Renal cortex interstitium (tissue), 11 donors: ENCODE measurements at regions not wholly inside any gene's neighbourhood (a gene's known extent, or its start where the extent isn't known, plus 50 kb on each side); places are given as distances from the start of the nearest gene placed in this dataset.

ENCODE experiments used
- DNase-seq, 11 donors: peaks; one replicate each; pipeline ENCODE4 v3.0.0-alpha.2; 2013; ENCODE audit warnings: low read depth in 9 of 11, low spot score in 4 of 11; ENCODE audit errors: extremely low read depth in 1 of 11

- no peak for DNase-seq
Measured at GRCh38 chr3:70543493-70543892, 231.1 kb upstream of the MDFIC2 start.

- DNase-seq: no peak
Measured at GRCh38 chr3:70539908-70540307, 227.5 kb upstream of the MDFIC2 start.

GRCh38 chr3:70532806-70533205, 220.4 kb upstream of the MDFIC2 start:
- no peak for DNase-seq

DNA sequence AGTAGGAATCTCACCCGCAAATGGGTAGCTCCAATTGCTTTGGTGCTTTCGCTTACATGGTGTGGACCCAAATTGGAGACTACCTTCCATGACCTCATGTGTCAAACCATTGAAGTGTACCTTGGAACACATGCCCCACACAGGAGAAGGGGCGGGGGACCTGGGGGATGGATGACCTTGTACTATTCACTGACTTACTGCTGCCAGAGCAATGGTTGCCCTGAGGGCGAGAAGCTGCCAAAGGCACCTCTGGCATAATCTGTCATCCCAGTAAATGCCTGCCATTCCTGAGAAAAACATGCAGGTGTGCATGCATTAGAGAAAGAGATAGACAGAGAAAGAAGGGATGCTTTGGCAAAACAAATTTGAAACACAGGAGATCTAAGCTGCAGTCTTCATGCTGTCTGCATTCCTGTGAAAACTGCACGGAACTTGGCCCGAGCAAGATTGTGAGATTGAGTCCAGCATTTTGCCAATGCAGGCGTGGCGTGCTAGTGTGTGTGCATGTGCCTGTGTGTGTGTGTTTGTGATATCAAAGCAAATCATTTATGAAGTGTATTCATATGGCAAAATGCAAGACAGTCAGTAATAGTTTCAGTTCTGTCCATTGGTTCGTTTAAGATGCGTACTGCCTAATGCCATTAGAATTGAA, 219.5 kb upstream of the MDFIC2 start:
- DNase-seq: no peak

DNA sequence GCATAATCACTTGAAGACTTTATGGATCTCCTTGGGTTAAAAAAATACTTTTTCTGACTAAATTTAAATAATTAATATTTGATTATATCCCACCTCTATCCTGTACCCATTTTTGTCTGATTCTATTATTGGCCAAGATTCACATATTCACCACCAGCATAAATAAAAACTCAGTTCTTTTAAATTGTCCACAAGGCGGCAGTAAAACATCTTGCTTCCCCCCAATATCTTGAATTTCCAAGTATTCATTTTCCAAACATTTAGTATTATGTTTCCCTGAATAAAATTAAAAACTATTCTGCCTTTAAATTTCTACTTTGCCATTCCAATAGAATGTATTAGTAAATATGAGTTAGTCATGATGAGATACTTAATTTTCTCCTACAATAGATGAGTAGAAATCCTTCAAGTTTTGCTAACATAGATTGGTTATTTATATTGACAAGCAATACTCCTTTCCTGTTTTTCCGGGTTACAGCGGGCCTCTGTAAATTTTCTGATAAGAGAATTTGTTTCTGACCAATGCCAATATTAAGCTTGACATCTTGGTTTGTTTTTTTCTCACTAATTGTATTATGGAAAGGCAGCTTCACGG, 218.7 kb upstream of the MDFIC2 start:
- DNase-seq: peak in 3 of 11 donors; percentile 29 to 42 (median 36)

- peak in 3 of 11 donors; percentile 27 to 33 (median 30) for DNase-seq
Measured at GRCh38 chr3:70530626-70531025, 218.2 kb upstream of the MDFIC2 start.

- DNase-seq: no peak
Measured at GRCh38 chr3:70527026-70527425, 214.6 kb upstream of the MDFIC2 start.

- no peak for DNase-seq
Measured at GRCh38 chr3:70519913-70520659, 207.6 kb upstream of the MDFIC2 start.

GRCh38 chr3:70519026-70519425, 206.6 kb upstream of the MDFIC2 start:
- DNase-seq: no peak

DNA sequence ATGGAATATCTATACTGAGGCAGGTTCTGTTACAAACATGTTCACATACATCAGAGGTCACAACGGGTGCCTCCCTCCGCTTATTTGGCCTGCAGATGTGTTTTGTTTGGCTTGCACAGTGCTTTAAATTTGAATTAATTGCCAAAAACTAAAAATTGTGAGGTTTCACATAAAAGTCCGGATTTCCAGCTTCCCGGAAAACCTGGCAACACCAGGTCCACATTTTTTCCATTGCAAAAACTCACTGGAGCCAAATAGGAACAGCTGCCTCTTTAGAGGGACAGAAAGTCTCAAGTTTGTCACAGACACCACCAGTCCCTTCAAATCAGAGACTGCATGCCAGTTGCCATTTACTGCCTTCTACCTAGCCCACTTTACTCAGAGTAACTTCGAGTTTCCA, 205.9 kb upstream of the MDFIC2 start:
- no peak for DNase-seq

DNA sequence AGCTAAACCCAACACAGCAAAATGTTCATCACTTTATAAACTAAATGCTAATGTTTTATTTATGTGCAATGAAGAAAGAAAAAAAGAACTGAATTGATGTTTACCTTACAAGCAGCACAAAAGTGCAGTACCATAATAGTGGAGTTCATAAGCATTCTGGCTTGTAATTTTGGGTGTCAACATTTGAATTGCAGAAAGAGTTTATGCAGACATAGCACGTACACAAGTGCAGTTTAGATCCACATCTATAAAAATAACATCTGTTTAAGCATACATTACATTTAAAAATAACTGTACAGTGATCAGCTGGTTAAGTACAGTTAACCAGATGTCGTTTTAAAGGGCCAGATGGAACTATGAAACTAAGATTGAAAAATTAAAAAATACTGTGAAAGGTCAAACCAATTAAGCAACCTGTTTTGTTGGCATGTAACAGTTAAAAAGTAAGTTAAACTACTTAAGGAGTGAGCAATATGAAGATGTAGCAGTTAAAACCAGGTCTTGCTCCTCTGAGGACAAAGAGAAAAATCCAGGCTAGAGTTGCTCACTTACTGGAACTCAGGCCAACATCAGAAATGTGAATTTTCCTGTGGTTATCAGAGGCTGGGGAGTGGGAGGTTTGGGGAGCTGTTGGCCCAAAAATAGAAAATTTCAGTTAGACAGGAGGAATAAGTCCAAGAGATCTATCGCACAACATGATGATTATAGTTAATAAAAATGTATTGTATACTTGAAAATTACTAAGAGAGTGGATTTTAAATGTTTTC, 204.9 kb upstream of the MDFIC2 start:
- no peak for DNase-seq

DNA sequence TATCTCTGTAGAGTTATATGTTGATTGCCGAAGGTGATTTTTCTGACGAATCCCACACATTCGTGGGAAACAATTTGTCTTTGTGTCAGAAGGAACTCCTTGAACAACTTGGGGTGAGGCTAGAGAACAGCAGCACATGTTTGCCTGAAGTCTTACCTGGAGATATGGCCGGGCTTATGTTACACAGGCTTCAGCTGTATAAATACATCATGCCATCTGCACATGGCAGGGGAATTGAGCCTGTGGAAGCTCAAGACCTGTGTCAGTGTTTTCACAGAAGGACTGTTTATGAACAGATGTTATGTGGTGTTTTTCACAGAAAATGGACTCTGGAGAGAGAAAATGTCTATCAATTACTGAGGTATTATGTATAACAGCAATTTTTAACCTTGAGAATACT, 203.6 kb upstream of the MDFIC2 start:
- no peak for DNase-seq

DNA sequence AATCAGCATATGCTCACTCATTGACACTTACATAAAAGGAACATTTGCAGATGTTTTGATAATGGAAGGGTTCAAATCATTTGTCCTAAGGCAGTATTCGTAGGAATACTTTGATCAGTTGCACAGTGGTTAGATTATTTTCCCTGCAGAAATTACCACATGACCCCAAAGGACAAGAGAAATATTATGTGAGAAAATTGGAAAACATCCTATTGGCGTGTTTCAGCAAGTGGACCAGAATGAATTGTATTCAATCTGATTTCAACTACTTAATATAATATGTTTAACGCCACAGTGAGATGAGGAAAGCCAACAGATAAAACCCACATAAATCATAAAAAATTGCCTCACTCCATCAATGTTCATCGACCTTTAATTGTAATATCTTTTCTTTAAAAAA, 195.0 kb upstream of the MDFIC2 start:
- DNase-seq: no peak

GRCh38 chr3:70506775-70507174, 194.3 kb upstream of the MDFIC2 start:
- DNase-seq: no peak

DNA sequence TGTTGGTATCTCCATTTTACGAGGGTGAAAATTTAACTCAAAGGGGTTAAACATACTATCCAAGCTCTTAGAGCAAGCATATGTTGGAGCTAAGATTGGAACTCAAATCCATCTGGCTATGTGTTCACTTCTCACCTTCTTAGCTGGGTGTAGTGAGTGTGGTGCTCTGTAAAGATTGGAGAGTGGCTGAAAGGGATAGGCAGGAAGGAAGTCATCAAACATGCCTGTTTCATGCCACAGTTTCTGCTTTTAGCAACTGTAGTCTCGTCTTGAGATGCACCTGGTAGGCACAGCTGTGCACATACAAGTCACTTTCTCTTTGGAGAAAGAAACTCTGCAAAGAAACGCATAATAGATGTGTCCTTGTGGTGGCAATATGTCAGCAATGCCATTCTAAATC, 189.1 kb upstream of the MDFIC2 start:
- no peak for DNase-seq

DNA sequence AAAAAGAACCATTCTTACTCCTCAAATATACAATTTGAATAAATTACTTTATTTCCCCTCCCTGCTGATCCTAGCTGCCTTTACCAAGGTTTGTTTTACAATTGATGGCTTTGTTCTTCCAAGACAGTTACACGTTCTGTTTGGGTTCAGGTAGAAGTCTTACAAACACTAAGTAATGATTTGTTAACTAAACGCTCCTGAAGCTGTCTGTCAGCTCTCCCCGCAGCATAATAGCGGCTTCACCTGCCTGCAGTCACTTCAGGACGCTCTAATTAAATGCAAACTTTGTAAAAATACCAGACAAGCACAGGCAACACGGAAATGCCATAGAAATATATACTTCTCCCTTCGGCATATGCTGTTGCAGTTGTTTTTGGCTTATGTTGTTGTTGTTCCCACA, 176.4 kb upstream of the MDFIC2 start:
- no peak for DNase-seq

DNA sequence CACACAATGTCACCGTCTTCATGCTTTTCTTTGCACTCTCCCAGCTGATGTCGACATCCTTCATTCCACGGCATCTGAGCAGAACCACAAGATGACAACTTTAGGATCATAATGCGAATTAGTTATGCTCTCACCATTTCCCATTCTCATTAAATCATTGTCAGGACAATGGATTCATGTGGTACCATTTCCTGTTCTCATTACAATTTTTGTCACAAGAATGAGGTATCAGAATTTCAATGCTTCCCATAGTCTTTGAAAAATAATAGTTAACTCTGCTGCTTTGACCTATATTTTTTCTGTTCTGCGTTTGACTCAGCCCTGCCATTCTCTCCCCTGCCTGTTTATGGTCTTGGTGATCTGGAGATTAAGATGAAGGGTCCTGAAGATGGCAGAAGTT, 175.7 kb upstream of the MDFIC2 start:
- DNase-seq: no peak

- DNase-seq: no peak
Measured at GRCh38 chr3:70486414-70487017, 174.1 kb upstream of the MDFIC2 start.

GRCh38 chr3:70476174-70476573, 163.7 kb upstream of the MDFIC2 start:
- no peak for DNase-seq
